ENCODE measurements at regions not wholly inside any gene's neighbourhood (a gene's known extent, or its start where the extent isn't known, plus 50 kb on each side); places are given as distances from the start of the nearest gene placed in this dataset.
"Not testable (repeated sequence)": the region's sequence is repeated elsewhere in the genome, so short reads cannot be mapped to it uniquely, and the experiment has no call there.

DNA sequence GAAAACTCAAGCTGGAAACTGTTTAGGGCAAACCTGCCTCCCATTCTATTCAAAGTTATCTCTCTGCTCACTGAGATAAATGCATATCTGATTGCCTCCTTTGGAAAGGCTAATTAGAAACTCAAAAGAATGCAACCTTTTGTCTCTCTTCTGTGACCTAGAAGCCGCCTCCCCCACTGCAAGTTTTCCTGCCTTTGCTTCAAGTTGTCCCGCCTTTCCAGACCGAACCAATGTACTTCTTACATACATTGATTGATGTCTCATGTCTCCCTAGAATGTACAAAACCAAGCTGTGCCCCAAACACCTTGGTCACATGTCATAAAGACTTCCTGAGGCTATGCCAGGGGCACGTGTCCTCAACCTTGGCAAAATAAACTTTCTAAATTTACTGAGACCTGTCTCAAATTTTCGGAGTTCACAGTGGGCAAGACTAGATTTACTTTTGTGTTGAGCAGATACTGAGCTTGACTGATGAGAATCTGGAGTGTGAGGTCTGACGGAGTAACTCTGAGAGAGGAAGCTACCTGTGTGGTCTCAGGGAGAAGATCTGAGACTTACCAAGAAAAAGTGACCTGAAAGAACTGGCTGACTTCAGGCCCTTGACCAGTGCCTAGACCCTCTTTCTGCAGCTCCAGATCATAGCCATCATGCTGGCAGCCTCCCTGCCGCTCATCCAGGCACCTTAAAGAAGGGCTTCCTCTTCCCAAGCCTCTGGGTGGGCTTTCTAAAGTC is 124.7 kb upstream of the NBPF9 start:
- TF ChIP-seq POLR2A (IDR thresholded peaks at IDR 0.05) = not testable (repeated sequence)
- TF ChIP-seq, protein P1, sequence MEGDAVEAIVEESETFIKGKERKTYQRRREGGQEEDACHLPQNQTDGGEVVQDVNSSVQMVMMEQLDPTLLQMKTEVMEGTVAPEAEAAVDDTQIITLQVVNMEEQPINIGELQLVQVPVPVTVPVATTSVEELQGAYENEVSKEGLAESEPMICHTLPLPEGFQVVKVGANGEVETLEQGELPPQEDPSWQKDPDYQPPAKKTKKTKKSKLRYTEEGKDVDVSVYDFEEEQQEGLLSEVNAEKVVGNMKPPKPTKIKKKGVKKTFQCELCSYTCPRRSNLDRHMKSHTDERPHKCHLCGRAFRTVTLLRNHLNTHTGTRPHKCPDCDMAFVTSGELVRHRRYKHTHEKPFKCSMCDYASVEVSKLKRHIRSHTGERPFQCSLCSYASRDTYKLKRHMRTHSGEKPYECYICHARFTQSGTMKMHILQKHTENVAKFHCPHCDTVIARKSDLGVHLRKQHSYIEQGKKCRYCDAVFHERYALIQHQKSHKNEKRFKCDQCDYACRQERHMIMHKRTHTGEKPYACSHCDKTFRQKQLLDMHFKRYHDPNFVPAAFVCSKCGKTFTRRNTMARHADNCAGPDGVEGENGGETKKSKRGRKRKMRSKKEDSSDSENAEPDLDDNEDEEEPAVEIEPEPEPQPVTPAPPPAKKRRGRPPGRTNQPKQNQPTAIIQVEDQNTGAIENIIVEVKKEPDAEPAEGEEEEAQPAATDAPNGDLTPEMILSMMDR (IDR thresholded peaks at IDR 0.05) = not testable (repeated sequence)

Data from uterus (tissue), 2 donors.